ENCODE measurements at regions not wholly inside any gene's neighbourhood (a gene's known extent, or its start where the extent isn't known, plus 50 kb on each side); places are given as distances from the start of the nearest gene placed in this dataset.

GRCh38 chr2:16075045-16076012, 135.0 kb downstream of the MYCN start:
- Histone ChIP-seq H3K9me2 (replicated peaks; ENCODE audit: insufficient read depth, low read length) (no peaks in the 10 kb centered on the region), H3F3A (ENCODE audit: insufficient read depth) (no peaks in the 10 kb centered on the region), H3K79me2 (ENCODE audit: insufficient read depth, low read length) (no peaks in the 10 kb centered on the region), H3K27ac (ENCODE audit: low read depth, low read length) (no peak overlapping the region), H3K36me3 (ENCODE audit: low read length) (no peaks in the 10 kb centered on the region), H3K27me3 (ENCODE audit: low read length) (no peaks in the 10 kb centered on the region), H3K4me3 (ENCODE audit: insufficient read depth, low read length, poor library complexity, severe bottlenecking) (no peak overlapping the region), H3K9me3 (ENCODE audit: insufficient read depth, low read length) (no peaks in the 10 kb centered on the region), H4K20me1 (ENCODE audit: low read depth, low read length) (no peaks in the 10 kb centered on the region), H2AFZ (ENCODE audit: low read depth, low read length, severe bottlenecking) (no peak overlapping the region), H3K9ac (ENCODE audit: low read length) (no peak overlapping the region), H3K4me2 (ENCODE audit: low read depth, low read length, poor library complexity, severe bottlenecking) (no peak overlapping the region)
- TF ChIP-seq EZH2phosphoT487 (conservative IDR thresholded peaks at IDR 0.05; ENCODE audit: low read length) (no peak), CTCF (IDR thresholded peaks at IDR 0.05; ENCODE audit: insufficient read depth, low read length, poor library complexity, severe bottlenecking) (no peak)

- no peaks in the 10 kb centered on the region for H3K9me2 ChIP-seq (replicated peaks; ENCODE audit: insufficient read depth, low read length)
These were observed 133.6 kb downstream of the MYCN start for GRCh38 chr2:16073921-16074425.

GRCh38 chr2:16073471-16073870, 133.1 kb downstream of the MYCN start:
- Histone ChIP-seq H3K79me2 (ENCODE audit: insufficient read depth, low read length) (no peaks in the 10 kb centered on the region), H2AFZ (ENCODE audit: low read depth, low read length, severe bottlenecking) (no peak overlapping the region), H3K4me3 (ENCODE audit: insufficient read depth, low read length, poor library complexity, severe bottlenecking) (no peak overlapping the region), H3K9me2 (replicated peaks; ENCODE audit: insufficient read depth, low read length) (no peaks in the 10 kb centered on the region), H3K9me3 (ENCODE audit: insufficient read depth, low read length) (no peaks in the 10 kb centered on the region), H3K27me3 (ENCODE audit: low read length) (no peaks in the 10 kb centered on the region), H3K36me3 (ENCODE audit: low read length) (no peaks in the 10 kb centered on the region), H3K9ac (ENCODE audit: low read length) (no peak overlapping the region), H3F3A (ENCODE audit: insufficient read depth) (no peaks in the 10 kb centered on the region), H3K27ac (ENCODE audit: low read depth, low read length) (no peak overlapping the region), H4K20me1 (ENCODE audit: low read depth, low read length) (no peaks in the 10 kb centered on the region), H3K4me2 (ENCODE audit: low read depth, low read length, poor library complexity, severe bottlenecking) (no peak overlapping the region)
- TF ChIP-seq CTCF (IDR thresholded peaks at IDR 0.05; ENCODE audit: insufficient read depth, low read length, poor library complexity, severe bottlenecking) (no peak), EZH2phosphoT487 (conservative IDR thresholded peaks at IDR 0.05; ENCODE audit: low read length) (no peak)

More at GRCh38 chr2:16073921-16074425, 133.6 kb downstream of the MYCN start:
- no peaks in the 10 kb centered on the region for H3K79me2 ChIP-seq (ENCODE audit: insufficient read depth, low read length)
- no peak overlapping the region for H3K4me3 ChIP-seq (ENCODE audit: insufficient read depth, low read length, poor library complexity, severe bottlenecking)
- H3K27me3 ChIP-seq (ENCODE audit: low read length): no peaks in the 10 kb centered on the region
- H3K4me2 ChIP-seq (ENCODE audit: low read depth, low read length, poor library complexity, severe bottlenecking): no peak overlapping the region
- no peak overlapping the region for H3K9ac ChIP-seq (ENCODE audit: low read length)
- no peaks in the 10 kb centered on the region for H3K9me3 ChIP-seq (ENCODE audit: insufficient read depth, low read length)
- no peaks in the 10 kb centered on the region for H4K20me1 ChIP-seq (ENCODE audit: low read depth, low read length)
- no peak overlapping the region for H3K27ac ChIP-seq (ENCODE audit: low read depth, low read length)
- TF ChIP-seq EZH2phosphoT487 (conservative IDR thresholded peaks at IDR 0.05; ENCODE audit: low read length): no peak
- TF ChIP-seq CTCF (IDR thresholded peaks at IDR 0.05; ENCODE audit: insufficient read depth, low read length, poor library complexity, severe bottlenecking): no peak
- H3K36me3 ChIP-seq (ENCODE audit: low read length): no peaks in the 10 kb centered on the region
- no peak overlapping the region for H2AFZ ChIP-seq (ENCODE audit: low read depth, low read length, severe bottlenecking)
- no peaks in the 10 kb centered on the region for H3F3A ChIP-seq (ENCODE audit: insufficient read depth)
